Peyer's patch (tissue), 4 donors: ENCODE measurements at regions not wholly inside any gene's neighbourhood (a gene's known extent, or its start where the extent isn't known, plus 50 kb on each side); places are given as distances from the start of the nearest gene placed in this dataset.

ENCODE experiments used
- CTCF ChIP-seq, 6 experiments: fragments of 450-650 bp in 4 of 6; fragments of 200-600 bp in 2 of 6; sonication (generic) in 1 of 6; IDR thresholded peaks; one replicate each; pipeline ENCODE4 v1.5.1; 2017 to 2019; ENCODE audit warnings: antibody characterized with exemption in 6 of 6, mild to moderate bottlenecking in 3 of 6, moderate library complexity in 1 of 6
- POLR2A ChIP-seq, 2 donors: fragments of 450-650 bp; IDR thresholded peaks; one replicate each; pipeline ENCODE4 v1.5.1; 2017; ENCODE audit warnings: antibody characterized with exemption in 2 of 2, mild to moderate bottlenecking in 2 of 2, moderate library complexity in 2 of 2

- TF ChIP-seq CTCF (IDR thresholded peaks at IDR 0.05) (no peak), POLR2A (IDR thresholded peaks at IDR 0.05) (peak in 1 of 2 donors; percentile 36)
Measured at GRCh38 chr6:137811121-137811915, 55.7 kb upstream of the TNFAIP3 start.
